ENCODE measurements at regions not wholly inside any gene's neighbourhood (a gene's known extent, or its start where the extent isn't known, plus 50 kb on each side); places are given as distances from the start of the nearest gene placed in this dataset.

DNA sequence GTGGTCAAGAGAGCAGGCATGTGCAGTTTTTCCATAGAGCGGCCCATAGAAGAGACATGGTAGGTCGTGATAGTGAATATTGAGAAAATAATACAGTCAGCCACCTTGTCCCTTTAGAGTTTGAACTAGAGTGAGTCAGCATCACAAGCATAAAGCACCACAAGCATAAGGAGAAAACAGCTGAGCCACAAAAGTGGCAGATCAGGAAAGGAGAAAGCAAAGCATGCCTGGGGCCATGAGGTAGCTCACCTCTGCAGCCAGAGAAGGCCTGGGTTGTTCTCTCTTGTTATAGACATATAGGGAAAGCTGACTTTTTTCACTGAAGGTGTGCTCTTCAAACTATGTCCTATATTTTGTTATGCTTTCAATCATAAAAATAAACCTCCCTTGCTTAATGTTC, 879.0 kb downstream of the DSC3 start:
- no peak overlapping the region for H3K27ac ChIP-seq (ENCODE audit: low read length)
- CTCF ChIA-PET: no interaction called here
- in situ Hi-C loops (cut with HindIII; ENCODE audit: low pct_unique_long_range_greater_than_20kb, low sequenced_read_pairs): no loop called here
- POLR2A ChIA-PET: no interaction called here
- no peaks in the 10 kb centered on the region for H3K36me3 ChIP-seq (ENCODE audit: control insufficient read depth, insufficient read depth, low read length)
- H3K4me1 ChIP-seq (ENCODE audit: control insufficient read depth, insufficient read depth, low read length): no peaks in the 10 kb centered on the region
- no peak overlapping the region for H3K4me3 ChIP-seq (ENCODE audit: low read depth in 2 of 2, low read length in 2 of 2)
- H3K9me3 ChIP-seq (ENCODE audit: control insufficient read depth, insufficient read depth, low read depth, low read length): no peaks in the 10 kb centered on the region
- no peak for DNase-seq (ENCODE audit: low read depth, low spot score)
- intact Hi-C loops (cut with micrococcal nuclease; ENCODE audit: unreplicated experiment): no loop called here
- no peaks in the 10 kb centered on the region for H3K27me3 ChIP-seq (ENCODE audit: control insufficient read depth, insufficient read depth, low read length)
- BruUV-seq (replicated peaks): no TSS peak
- TF ChIP-seq SIN3A (IDR thresholded peaks at IDR 0.05; ENCODE audit: borderline replicate concordance, insufficient read depth, low read depth, low read length) (no peak), TCF7L2 (IDR thresholded peaks at IDR 0.05; ENCODE audit: low read depth, low read length) (no peak), POLR2AphosphoS5 (IDR thresholded peaks at IDR 0.05; ENCODE audit: low read depth, low read length) (no peak)
- TF ChIP-seq, protein P1, sequence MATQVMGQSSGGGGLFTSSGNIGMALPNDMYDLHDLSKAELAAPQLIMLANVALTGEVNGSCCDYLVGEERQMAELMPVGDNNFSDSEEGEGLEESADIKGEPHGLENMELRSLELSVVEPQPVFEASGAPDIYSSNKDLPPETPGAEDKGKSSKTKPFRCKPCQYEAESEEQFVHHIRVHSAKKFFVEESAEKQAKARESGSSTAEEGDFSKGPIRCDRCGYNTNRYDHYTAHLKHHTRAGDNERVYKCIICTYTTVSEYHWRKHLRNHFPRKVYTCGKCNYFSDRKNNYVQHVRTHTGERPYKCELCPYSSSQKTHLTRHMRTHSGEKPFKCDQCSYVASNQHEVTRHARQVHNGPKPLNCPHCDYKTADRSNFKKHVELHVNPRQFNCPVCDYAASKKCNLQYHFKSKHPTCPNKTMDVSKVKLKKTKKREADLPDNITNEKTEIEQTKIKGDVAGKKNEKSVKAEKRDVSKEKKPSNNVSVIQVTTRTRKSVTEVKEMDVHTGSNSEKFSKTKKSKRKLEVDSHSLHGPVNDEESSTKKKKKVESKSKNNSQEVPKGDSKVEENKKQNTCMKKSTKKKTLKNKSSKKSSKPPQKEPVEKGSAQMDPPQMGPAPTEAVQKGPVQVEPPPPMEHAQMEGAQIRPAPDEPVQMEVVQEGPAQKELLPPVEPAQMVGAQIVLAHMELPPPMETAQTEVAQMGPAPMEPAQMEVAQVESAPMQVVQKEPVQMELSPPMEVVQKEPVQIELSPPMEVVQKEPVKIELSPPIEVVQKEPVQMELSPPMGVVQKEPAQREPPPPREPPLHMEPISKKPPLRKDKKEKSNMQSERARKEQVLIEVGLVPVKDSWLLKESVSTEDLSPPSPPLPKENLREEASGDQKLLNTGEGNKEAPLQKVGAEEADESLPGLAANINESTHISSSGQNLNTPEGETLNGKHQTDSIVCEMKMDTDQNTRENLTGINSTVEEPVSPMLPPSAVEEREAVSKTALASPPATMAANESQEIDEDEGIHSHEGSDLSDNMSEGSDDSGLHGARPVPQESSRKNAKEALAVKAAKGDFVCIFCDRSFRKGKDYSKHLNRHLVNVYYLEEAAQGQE (IDR thresholded peaks at IDR 0.05; ENCODE audit: insufficient read depth in 1 of 2, low read depth in 2 of 2, low read length in 1 of 2): no peak
- TF ChIP-seq, protein P2, sequence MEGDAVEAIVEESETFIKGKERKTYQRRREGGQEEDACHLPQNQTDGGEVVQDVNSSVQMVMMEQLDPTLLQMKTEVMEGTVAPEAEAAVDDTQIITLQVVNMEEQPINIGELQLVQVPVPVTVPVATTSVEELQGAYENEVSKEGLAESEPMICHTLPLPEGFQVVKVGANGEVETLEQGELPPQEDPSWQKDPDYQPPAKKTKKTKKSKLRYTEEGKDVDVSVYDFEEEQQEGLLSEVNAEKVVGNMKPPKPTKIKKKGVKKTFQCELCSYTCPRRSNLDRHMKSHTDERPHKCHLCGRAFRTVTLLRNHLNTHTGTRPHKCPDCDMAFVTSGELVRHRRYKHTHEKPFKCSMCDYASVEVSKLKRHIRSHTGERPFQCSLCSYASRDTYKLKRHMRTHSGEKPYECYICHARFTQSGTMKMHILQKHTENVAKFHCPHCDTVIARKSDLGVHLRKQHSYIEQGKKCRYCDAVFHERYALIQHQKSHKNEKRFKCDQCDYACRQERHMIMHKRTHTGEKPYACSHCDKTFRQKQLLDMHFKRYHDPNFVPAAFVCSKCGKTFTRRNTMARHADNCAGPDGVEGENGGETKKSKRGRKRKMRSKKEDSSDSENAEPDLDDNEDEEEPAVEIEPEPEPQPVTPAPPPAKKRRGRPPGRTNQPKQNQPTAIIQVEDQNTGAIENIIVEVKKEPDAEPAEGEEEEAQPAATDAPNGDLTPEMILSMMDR (IDR thresholded peaks at IDR 0.05): no peak
- no peak for ATAC-seq

DNA sequence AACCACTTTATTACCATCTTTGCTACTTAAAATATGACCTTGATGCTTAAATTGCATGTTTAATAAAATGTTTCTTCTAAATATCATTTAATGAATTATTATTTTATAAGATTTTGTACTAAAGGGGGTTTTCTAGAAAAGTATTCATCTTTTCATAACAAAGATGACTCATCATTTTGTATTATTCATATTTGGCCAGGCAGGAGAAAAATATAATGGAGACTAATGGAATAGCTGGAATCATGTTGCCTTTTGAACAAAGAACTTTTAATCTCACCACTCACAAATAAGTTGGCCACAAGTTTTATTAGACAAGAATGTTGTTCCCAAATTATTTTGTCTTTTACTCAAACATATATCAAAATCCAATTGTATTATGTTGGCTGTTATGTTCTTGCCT, 882.4 kb downstream of the DSC3 start:
- H3K4me1 ChIP-seq (ENCODE audit: control insufficient read depth, insufficient read depth, low read length): no peaks in the 10 kb centered on the region
- no TSS peak for BruUV-seq (replicated peaks)
- H3K4me3 ChIP-seq (ENCODE audit: low read depth in 2 of 2, low read length in 2 of 2): no peak overlapping the region
- H3K27me3 ChIP-seq (ENCODE audit: control insufficient read depth, insufficient read depth, low read length): no peaks in the 10 kb centered on the region
- no peaks in the 10 kb centered on the region for H3K36me3 ChIP-seq (ENCODE audit: control insufficient read depth, insufficient read depth, low read length)
- intact Hi-C loops (cut with micrococcal nuclease; ENCODE audit: unreplicated experiment): no loop called here
- in situ Hi-C loops (cut with HindIII; ENCODE audit: low pct_unique_long_range_greater_than_20kb, low sequenced_read_pairs): no loop called here
- TF ChIP-seq, protein P1 (IDR thresholded peaks at IDR 0.05; ENCODE audit: insufficient read depth in 1 of 2, low read depth in 2 of 2, low read length in 1 of 2): no peak
- TF ChIP-seq POLR2AphosphoS5 (IDR thresholded peaks at IDR 0.05; ENCODE audit: low read depth, low read length) (no peak), TCF7L2 (IDR thresholded peaks at IDR 0.05; ENCODE audit: low read depth, low read length) (no peak), SIN3A (IDR thresholded peaks at IDR 0.05; ENCODE audit: borderline replicate concordance, insufficient read depth, low read depth, low read length) (no peak)
- TF ChIP-seq, protein P2 (IDR thresholded peaks at IDR 0.05): no peak
- DNase-seq (ENCODE audit: low read depth, low spot score): no peak
- ChIA-PET POLR2A (no interaction called here), CTCF (no interaction called here)
- no peaks in the 10 kb centered on the region for H3K9me3 ChIP-seq (ENCODE audit: control insufficient read depth, insufficient read depth, low read depth, low read length)
- no peak overlapping the region for H3K27ac ChIP-seq (ENCODE audit: low read length)
- ATAC-seq: no peak

All from Panc1 (cell line).